IMR-90 (cell line): ENCODE measurements at regions not wholly inside any gene's neighbourhood (a gene's known extent, or its start where the extent isn't known, plus 50 kb on each side); places are given as distances from the start of the nearest gene placed in this dataset.

Experiments used
- ATAC-seq: fragments of 200-7000 bp; cut with Tn5 transposase; 2 replicates; pipeline ENCODE4 v1.9.1; 2020; ENCODE audit warnings: low read depth, mild to moderate bottlenecking, moderate library complexity
- BruUV-seq: library from RNA; stranded (reverse); fragments of 400-500 nt; replicated peaks from 2 replicates; lab custom pipeline; 2021; lab: Mats Ljungman, UMichigan
- CTCF ChIA-PET: fragments of 300-600 bp; formaldehyde crosslinking; extraction: SDS; loops from one replicate; lab custom pipeline; 2021; ENCODE audit warnings: antibody characterized with exemption; lab: Yijun Ruan, JAX
- POLR2A ChIA-PET: fragments of 300-600 bp; sonication (Branson Sonifier 250); formaldehyde crosslinking; loops from one replicate; lab custom pipeline; 2022; ENCODE audit warnings: antibody characterized with exemption; ENCODE audit not compliant: unreplicated experiment; lab: Charles Lee
- DNase-seq: peaks from one replicate; pipeline ENCODE4 v3.0.0; 2013
- H2AFZ ChIP-seq: replicated peaks from 2 replicates; pipeline ENCODE3; 2013; ENCODE audit warnings: low read length, mild to moderate bottlenecking; ENCODE audit not compliant: poor library complexity
- H2AK5ac ChIP-seq: 2 replicates; pipeline ENCODE4 v1.6.1; 2013; ENCODE audit warnings: low read depth, low read length, inconsistent platforms
- H2AK9ac ChIP-seq: replicated peaks from 2 replicates; pipeline ENCODE3; 2013; ENCODE audit warnings: mild to moderate bottlenecking, low read depth, low read length, moderate library complexity; ENCODE audit not compliant: poor library complexity
- H2BK120ac ChIP-seq: 2 replicates; pipeline ENCODE4 v1.6.1; 2013; ENCODE audit warnings: low read depth, low read length, inconsistent platforms
- H2BK15ac ChIP-seq: 3 replicates; pipeline ENCODE4 v1.6.1; 2013; ENCODE audit warnings: low read depth, low read length, inconsistent platforms
- H2BK20ac ChIP-seq: 2 replicates; pipeline ENCODE4 v1.6.1; 2013; ENCODE audit warnings: low read depth, mild to moderate bottlenecking, inconsistent platforms, low read length, moderate library complexity
- H2BK5ac ChIP-seq: 2 replicates; pipeline ENCODE4 v1.6.1; 2013; ENCODE audit warnings: mild to moderate bottlenecking, low read depth, low read length, inconsistent platforms; ENCODE audit not compliant: poor library complexity, severe bottlenecking
- H3K14ac ChIP-seq: replicated peaks from 2 replicates; pipeline ENCODE4 v1.6.1; 2013; ENCODE audit warnings: low read depth, low read length, inconsistent platforms
- H3K18ac ChIP-seq: 2 replicates; pipeline ENCODE4 v1.6.1; 2013; ENCODE audit warnings: low read depth, low read length, control low read depth
- H3K23ac ChIP-seq: 2 replicates; pipeline ENCODE4 v1.6.1; 2013; ENCODE audit warnings: low read depth, low read length, inconsistent platforms
- H3K27ac ChIP-seq: 2 replicates; pipeline ENCODE4 v1.5.1; 2013; ENCODE audit warnings: mild to moderate bottlenecking, control low read depth, low read length; ENCODE audit not compliant: insufficient read depth
- H3K27me3 ChIP-seq: 2 replicates; pipeline ENCODE4 v1.6.1; 2013; ENCODE audit warnings: low read length; ENCODE audit not compliant: control insufficient read depth, insufficient read depth
- H3K36me3 ChIP-seq: 2 replicates; pipeline ENCODE4 v1.6.1; 2013; ENCODE audit warnings: low read length, mixed read lengths; ENCODE audit not compliant: control insufficient read depth, insufficient read depth
- H3K4ac ChIP-seq: 2 replicates; pipeline ENCODE4 v1.6.1; 2013; ENCODE audit warnings: low read depth, low read length, inconsistent platforms
- H3K4me1 ChIP-seq: 2 replicates; pipeline ENCODE4 v1.6.1; 2013; ENCODE audit warnings: low read length, mixed read lengths; ENCODE audit not compliant: control insufficient read depth, insufficient read depth
- H3K4me2 ChIP-seq: 2 replicates; pipeline ENCODE4 v1.6.1; 2013; ENCODE audit warnings: low read depth, mild to moderate bottlenecking, control low read depth, low read length, moderate library complexity
- H3K4me3 ChIP-seq: 2 replicates; pipeline ENCODE4 v1.5.1; 2013; ENCODE audit warnings: low read depth, mild to moderate bottlenecking, control low read depth, low read length, moderate library complexity; ENCODE audit not compliant: insufficient read depth
- H3K56ac ChIP-seq: 2 replicates; pipeline ENCODE4 v1.6.1; 2013; ENCODE audit warnings: low read length, inconsistent platforms; ENCODE audit not compliant: insufficient read depth; ENCODE audit errors: extremely low read depth
- H3K79me1 ChIP-seq, 2 experiments: 2 replicates each; pipeline ENCODE4 v1.6.1; 2013; ENCODE audit warnings: low read length in 2 of 2, inconsistent platforms in 1 of 2, low read depth in 1 of 2
- H3K9ac ChIP-seq: 2 replicates; pipeline ENCODE4 v1.6.1; 2013; ENCODE audit warnings: low read depth, low read length, control low read depth
- H3K9me1 ChIP-seq: 2 replicates; pipeline ENCODE4 v1.6.1; 2013; ENCODE audit warnings: low read length, inconsistent platforms; ENCODE audit not compliant: insufficient read depth
- H3K9me3 ChIP-seq: 2 replicates; pipeline ENCODE4 v1.6.1; 2013; ENCODE audit warnings: low read length; ENCODE audit not compliant: control insufficient read depth, insufficient read depth
- H4K20me1 ChIP-seq: 2 replicates; pipeline ENCODE4 v1.6.1; 2013; ENCODE audit warnings: low read length, inconsistent platforms; ENCODE audit not compliant: insufficient read depth
- H4K5ac ChIP-seq: 2 replicates; pipeline ENCODE4 v1.6.1; 2013; ENCODE audit warnings: mild to moderate bottlenecking, low read depth, low read length, control low read depth
- H4K8ac ChIP-seq, 2 experiments: 2 replicates each; pipeline ENCODE4 v1.6.1; 2013; ENCODE audit warnings: low read depth in 2 of 2, low read length in 2 of 2, control low read depth in 1 of 2, inconsistent platforms in 1 of 2
- H4K91ac ChIP-seq: 2 replicates; pipeline ENCODE4 v1.6.1; 2013; ENCODE audit warnings: low read depth, low read length, inconsistent platforms; ENCODE audit not compliant: insufficient read depth
- BHLHE40 ChIP-seq: fragments of 150-350 bp; IDR thresholded peaks from 2 replicates; pipeline ENCODE4 v1.6.1; 2016; ENCODE audit warnings: mild to moderate bottlenecking, low read depth, low read length
- CEBPB ChIP-seq: IDR thresholded peaks from 2 replicates; pipeline ENCODE4 v1.6.1; 2012; ENCODE audit warnings: low read depth, low read length, improper control_type of control experiment
- CHD1 ChIP-seq: IDR thresholded peaks from 2 replicates; pipeline ENCODE4 v1.6.1; 2012; ENCODE audit warnings: low read depth, low read length, improper control_type of control experiment
- CTCF ChIP-seq: conservative IDR thresholded peaks from 2 replicates; pipeline ENCODE4 v1.5.1; 2012; ENCODE audit warnings: mild to moderate bottlenecking, low read depth, low read length, improper control_type of control experiment
- ELK1 ChIP-seq: fragments of 150-350 bp; IDR thresholded peaks from 2 replicates; pipeline ENCODE4 v1.6.1; 2016; ENCODE audit warnings: low read depth, mild to moderate bottlenecking, low read length, moderate library complexity, borderline replicate concordance
- FOS ChIP-seq: fragments of 150-350 bp; IDR thresholded peaks from 2 replicates; pipeline ENCODE4 v1.6.1; 2016; ENCODE audit warnings: low read depth, low read length
- MAFK ChIP-seq: IDR thresholded peaks from 2 replicates; pipeline ENCODE4 v1.6.1; 2012; ENCODE audit warnings: low read depth, low read length, improper control_type of control experiment
- MAZ ChIP-seq: IDR thresholded peaks from 2 replicates; pipeline ENCODE4 v1.6.1; 2012; ENCODE audit warnings: low read depth, mild to moderate bottlenecking, low read length, improper control_type of control experiment, moderate library complexity, borderline replicate concordance
- MXI1 ChIP-seq: IDR thresholded peaks from 2 replicates; pipeline ENCODE4 v1.6.1; 2012; ENCODE audit warnings: low read depth, mild to moderate bottlenecking, low read length, moderate library complexity, borderline replicate concordance
- NFE2L2 ChIP-seq: fragments of 150-350 bp; IDR thresholded peaks from 2 replicates; pipeline ENCODE4 v1.6.1; 2016; ENCODE audit warnings: low read depth, mild to moderate bottlenecking, low read length
- POLR2A ChIP-seq: IDR thresholded peaks from 2 replicates; pipeline ENCODE4 v1.6.1; 2012; ENCODE audit warnings: mild to moderate bottlenecking, low read depth, low read length
- RAD21 ChIP-seq: IDR thresholded peaks from 2 replicates; pipeline ENCODE4 v1.6.1; 2012; ENCODE audit warnings: low read length, improper control_type of control experiment
- RCOR1 ChIP-seq: IDR thresholded peaks from 2 replicates; pipeline ENCODE4 v1.6.1; 2012; ENCODE audit warnings: mild to moderate bottlenecking, low read length, improper control_type of control experiment; ENCODE audit not compliant: insufficient replicate concordance
- RFX5 ChIP-seq: IDR thresholded peaks from 2 replicates; pipeline ENCODE4 v1.8.0; 2012; ENCODE audit warnings: low read depth, mild to moderate bottlenecking, low read length, moderate library complexity
- SMC3 ChIP-seq: fragments of 150-350 bp; IDR thresholded peaks from 2 replicates; pipeline ENCODE4 v1.6.1; 2016; ENCODE audit warnings: low read depth, mild to moderate bottlenecking, antibody characterized with exemption, low read length, moderate library complexity
- USF2 ChIP-seq: fragments of 150-350 bp; IDR thresholded peaks from 2 replicates; pipeline ENCODE4 v1.6.1; 2017; ENCODE audit warnings: mild to moderate bottlenecking, antibody characterized with exemption, low read length, low read depth
- WGBS, 2 experiments: methylation state at CpG; one replicate each; pipeline versions ENCODE4 v1.1.5 to v1.1.7; 2013; ENCODE audit warnings: missing lambda C conversion rate in 2 of 2; ENCODE audit not compliant: insufficient read length in 1 of 2; ENCODE audit errors: extremely low coverage in 2 of 2; 5-methylcytosine and 5-hydroxymethylcytosine counted together
- dilution Hi-C: fragments of 300-500 bp; cut with HindIII; formaldehyde crosslinking; loops from one replicate; pipeline ENCODE4 v1.14.3; 2018; ENCODE audit warnings: low sequenced_read_pairs; ENCODE audit not compliant: unreplicated experiment
- in situ Hi-C: fragments of 300-500 bp; cut with MboI; formaldehyde crosslinking; loops from 3 replicates; pipeline ENCODE4 v1.14.3; 2019; ENCODE audit warnings: low sequenced_read_pairs, inconsistent platforms, mixed read lengths
- intact Hi-C: fragments of 100-400 bp; cut with micrococcal nuclease; formaldehyde crosslinking; loops from 2 replicates; pipeline ENCODE4 v1.10.0; 2022

GRCh38 chr3:106789276-106789675 is 588.0 kb upstream of the CCDC54 start:
- ATAC-seq (no peak), DNase-seq (no peak)
- no TSS peak for BruUV-seq
- Histone ChIP-seq H2AK9ac (no peak overlapping the region), H3K36me3 (no peaks in the 10 kb centered on the region), H3K18ac (no peak overlapping the region), H3K14ac (no peak overlapping the region), H3K56ac (no peak overlapping the region), H3K4me3 (no peak overlapping the region), H3K23ac (no peak overlapping the region), H2BK15ac (no peak overlapping the region), H4K20me1 (no peaks in the 10 kb centered on the region), H3K9ac (no peak overlapping the region), H4K8ac (no peak overlapping the region), H2AK5ac (no peak overlapping the region), H4K5ac (no peak overlapping the region), H3K9me3 (no peaks in the 10 kb centered on the region), H3K27me3 (no peaks in the 10 kb centered on the region), H3K4me1 (no peaks in the 10 kb centered on the region), H3K4me2 (no peak overlapping the region), H2AFZ (no peak overlapping the region), H2BK5ac (no peak overlapping the region), H3K9me1 (no peaks in the 10 kb centered on the region; the same call in 1 of the 2 replicates), H3K27ac (no peak overlapping the region), H2BK20ac (no peak overlapping the region), H4K91ac (no peak overlapping the region), H3K79me1 (no peaks in the 10 kb centered on the region), H2BK120ac (no peak overlapping the region), H3K4ac (no peak overlapping the region)
- CTCF ChIA-PET: no interaction called here
- WGBS, 2 experiments: no CpG with 5 or more reads among the region's 4 CpGs
- POLR2A ChIA-PET: no interaction called here
- intact Hi-C loops: no loop called here
- in situ Hi-C loops: no loop called here
- dilution Hi-C loops: no loop called here
- TF ChIP-seq RAD21 (no peak), CEBPB (no peak), FOS (no peak), SMC3 (no peak), CTCF (no peak), POLR2A (no peak), NFE2L2 (no peak), RCOR1 (no peak), CHD1 (no peak), RFX5 (no peak), MAFK (no peak), MXI1 (no peak), USF2 (no peak), BHLHE40 (no peak), ELK1 (no peak), MAZ (no peak)
